NCI-H1105 (cell line): ENCODE measurements at regions not wholly inside any gene's neighbourhood (a gene's known extent, or its start where the extent isn't known, plus 50 kb on each side); places are given as distances from the start of the nearest gene placed in this dataset.

ENCODE experiments used
- DNase-seq: peaks from one replicate; lab custom pipeline; 2025; lab: John Stamatoyannopoulos, UW

DNA sequence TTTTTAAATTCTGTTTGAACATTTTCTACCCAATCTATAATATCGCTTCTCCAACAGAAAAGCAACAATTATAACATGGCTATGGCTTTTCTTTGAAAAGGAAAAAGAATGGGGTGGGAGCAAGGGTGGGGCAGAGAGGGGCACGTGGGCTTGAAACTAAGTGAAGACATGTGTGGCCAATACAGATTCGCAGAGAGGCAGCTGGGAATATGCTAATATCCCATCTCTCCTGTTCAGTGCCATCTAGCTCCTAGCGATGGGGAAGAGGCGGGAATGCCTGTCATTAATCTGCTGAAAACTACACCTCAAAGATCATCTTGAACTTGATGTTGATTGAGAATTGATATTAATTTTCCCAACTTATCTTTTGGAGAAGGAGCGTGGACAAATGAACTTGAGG, 65.5 kb upstream of the ITGA6 start:
- no peak for DNase-seq

DNA sequence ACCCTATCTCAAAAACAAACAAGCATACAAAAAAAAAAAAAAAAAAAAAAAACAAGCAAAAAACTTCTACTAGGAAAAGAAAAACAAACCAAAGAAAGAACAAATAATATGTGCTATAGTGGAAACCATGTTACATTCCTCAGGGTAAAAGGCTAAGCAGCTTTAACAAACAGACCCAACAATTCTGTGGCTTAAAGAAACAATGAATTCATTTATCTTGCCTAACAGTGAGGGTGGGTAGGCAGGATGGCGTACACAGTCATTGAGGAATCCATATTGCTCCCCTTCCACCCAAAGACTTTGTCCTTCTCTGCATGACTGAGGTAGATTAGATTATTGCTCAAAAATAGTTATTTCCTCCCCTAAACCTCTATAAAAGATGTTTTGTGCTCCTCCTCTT, 63.1 kb upstream of the ITGA6 start:
- no peak for DNase-seq

DNA sequence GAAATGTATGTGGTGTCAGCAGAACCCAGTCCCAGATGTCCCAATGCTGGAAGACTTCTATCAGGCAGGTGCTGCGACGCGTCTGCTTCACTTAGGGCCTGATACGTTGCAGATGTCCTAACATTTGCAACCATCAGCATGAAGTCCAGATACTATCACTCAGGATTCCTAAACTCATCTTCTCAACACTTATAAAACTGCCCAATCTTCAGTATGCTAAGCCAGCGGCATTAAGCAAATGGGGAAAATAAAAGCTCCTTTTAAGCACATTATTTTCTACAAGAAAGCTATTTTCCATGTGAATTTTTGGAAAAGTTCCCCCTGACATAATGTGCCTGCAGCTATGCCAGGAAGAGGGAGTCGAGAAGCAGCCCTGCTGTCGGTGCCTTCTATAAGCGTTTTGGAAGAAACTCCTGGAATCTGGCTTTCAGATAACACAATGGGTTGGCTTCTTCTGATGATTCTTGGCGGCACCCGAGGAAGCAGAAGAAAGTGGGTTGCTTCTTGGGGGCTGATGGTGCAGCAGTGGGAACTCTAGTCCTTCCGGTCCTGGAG, 60.7 kb upstream of the ITGA6 start:
- DNase-seq, result no peak

DNA sequence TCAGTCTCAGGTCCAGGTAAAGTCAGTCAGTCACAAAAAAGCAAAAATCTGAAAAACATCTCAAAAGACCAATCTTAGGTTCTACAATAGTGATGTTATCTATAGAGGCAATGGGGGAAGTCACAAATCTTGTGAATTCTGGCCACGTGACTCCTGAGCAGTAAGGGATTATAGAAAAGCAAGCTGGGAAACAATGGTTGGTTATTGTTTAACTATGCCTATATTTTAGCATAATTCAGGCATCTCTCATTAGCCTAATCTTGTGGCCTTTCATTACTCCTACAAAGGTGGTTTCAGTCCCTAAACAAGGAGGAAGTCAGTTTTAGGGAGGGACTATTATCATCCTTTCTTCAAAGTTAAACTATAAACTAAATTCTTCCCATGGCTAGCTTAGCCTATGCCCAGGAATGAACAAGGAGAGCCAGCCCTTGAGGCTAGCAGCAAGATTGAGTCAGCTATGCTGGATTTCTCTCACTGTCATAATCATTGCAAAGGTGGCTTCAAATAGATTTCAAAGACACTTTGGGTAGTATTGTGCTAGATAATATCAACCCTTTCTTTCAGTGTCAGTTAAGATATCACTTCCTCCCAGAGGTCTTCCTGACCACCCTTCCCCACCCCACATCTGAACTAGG, 56.4 kb upstream of the ITGA6 start:
- DNase-seq, result no peak

DNA sequence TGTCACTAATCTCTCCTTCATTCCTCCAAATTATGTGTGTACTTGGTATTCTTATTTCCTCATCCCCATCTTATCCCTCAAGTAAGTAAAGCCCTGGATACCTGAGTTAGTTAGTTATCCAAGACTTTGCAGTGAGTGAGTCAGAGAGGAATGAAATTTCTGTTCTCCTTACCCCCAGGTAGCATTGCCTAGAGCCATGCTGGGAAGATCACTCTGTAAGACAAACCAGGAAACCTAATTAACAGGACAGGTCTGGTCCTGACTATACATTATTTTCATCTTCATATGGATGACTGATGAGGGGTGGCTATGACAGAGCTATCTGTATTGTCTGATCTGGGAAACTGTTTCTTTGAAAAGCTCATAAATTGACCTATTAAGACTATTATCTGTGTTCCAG, 55.0 kb upstream of the ITGA6 start:
- peak; percentile 25 for DNase-seq

DNA sequence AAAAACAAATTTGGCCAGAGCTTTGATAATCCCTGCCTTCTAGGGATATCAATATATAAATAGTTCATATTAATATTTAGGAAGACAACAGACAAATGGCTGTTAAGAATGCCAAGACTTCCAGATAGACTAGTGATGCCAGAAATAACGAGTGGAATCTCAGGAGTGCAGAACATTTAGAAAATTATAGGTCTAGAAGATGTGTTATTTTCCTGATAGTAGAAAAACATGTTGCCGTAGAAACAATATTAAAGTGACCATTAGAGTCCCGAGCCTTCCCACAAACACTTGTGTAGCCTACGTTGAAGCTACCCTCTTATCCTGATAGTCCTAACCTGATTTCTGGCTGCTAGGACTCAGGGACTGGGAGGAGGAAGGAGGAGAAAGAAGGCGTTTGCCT, 54.3 kb upstream of the ITGA6 start:
- no peak for DNase-seq

DNA sequence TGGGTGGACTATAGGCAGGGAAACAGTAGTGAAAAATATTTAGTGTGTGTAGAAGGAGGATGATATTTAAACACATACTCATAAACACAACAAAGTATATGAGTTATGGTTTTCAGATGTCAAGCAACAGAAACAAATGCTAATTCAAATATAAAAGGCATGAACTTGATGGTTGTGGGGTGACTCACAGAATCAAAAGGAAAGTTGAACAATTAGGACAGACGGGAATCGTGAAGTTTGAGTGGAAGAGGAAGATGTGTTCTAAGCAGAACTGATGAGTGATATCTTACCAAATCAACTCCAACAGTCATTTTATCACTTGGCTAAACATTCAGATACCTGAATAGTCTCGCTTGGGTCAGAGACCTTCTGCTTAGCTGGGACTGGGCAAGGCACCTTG, 53.6 kb upstream of the ITGA6 start:
- DNase-seq, result no peak

DNA sequence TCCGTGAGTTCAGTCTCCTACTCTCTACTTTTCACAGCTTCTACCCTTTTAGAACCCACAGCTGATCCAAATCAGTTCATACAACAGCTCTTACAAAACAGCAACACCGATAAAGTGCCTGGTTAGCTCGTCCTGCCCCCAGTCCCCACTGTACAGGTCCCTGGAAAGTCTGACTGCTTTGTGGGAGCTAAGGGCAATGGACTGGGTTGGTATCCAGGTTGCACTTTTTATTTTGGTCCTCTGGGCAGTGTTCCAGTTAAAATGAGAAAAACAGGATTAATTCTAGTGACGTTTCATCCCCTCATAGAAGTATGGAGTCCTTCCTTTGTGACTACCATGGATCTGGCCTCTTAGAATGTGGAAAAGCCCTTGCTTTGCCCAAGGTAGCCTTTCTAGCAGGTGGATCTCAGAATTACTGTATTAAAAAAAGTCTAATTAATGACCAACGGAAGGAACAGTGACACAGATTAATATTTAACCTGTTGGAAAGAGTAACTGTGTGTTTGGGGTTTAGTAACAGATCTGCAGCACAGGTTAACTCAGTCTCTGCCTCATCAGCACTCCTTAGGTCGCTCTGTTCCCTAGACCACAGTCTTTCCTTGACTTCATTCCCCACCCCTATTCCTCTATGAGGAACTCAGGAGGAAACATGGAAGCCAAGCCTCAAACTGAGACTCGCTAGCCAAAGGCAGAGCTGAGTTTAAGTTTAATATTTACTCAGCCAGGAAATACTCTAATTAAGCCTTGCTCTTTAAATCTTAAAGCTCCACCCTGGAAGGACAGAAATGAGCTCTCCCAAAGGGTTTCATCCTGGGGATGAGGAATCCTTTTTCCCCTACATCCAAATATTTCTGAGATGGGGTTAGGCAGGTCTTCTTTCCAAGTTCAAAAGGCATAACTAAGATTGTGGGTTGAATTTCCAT, 52.8 kb upstream of the ITGA6 start:
- DNase-seq, result no peak

DNA sequence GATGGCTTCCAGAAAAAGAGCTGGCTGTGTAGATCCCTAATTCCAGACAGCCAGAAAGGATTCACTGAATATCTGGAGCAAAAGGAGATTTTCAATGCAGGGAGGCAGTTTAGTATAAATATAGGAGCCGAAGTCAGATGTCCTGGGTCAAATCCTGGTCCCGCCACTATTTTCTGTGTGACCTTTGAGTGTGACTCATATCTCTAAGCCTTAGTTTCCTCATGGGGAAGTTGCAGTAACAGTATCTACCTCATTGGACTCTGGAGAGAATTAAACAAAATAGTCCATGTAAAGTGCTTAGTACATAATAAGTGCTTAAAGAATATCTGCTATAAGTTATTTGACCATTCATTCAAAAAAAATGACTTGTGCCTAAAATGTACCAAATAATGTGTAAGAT, 52.1 kb upstream of the ITGA6 start:
- no peak for DNase-seq

DNA sequence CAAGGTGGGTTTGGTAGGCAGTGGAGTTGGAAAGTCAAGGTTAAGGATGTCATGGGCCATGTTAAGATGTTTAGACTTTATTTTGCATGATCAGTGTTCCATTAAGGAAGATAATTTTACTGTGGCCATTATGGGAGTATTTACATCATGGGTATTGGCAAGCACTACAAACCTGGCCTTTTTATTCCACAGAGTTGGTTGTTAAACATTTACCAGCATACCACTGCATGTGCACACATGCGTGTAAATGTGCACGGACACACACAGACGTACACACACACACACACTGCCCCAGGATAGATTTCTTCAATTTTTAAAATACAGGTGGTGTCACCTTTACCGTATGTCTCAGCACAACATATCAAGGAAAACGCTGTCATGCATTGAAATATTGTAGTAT, 51.4 kb upstream of the ITGA6 start:
- no peak for DNase-seq

DNA sequence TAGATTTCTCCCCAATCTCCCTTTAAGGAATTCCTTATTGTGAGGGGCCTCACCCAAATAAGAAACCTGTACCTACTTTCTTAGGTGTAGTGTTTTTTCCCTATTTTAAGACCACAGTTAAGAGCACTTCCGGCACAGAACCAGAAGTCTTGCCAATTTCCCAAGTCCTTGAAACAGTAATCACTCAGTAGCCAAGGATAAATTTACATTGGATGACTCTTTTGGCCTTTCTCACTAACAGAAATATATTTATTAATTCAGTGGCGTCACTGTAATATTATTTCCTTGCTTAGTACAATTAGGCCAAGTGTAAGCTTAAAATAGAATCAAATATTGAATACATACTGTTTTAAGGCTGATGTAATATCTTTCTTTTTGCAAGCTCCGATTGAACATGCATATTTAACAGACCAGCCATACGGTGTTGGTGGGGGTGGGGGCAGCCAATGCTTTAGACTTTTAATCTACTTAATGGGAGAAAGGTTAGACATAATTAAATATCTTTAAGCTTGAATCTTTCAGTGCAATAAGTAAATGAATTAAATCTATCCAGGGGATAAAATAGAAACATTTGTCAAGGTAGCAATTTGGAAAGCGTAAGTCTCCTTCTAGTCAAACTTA, 50.8 kb upstream of the ITGA6 start:
- no peak for DNase-seq

DNA sequence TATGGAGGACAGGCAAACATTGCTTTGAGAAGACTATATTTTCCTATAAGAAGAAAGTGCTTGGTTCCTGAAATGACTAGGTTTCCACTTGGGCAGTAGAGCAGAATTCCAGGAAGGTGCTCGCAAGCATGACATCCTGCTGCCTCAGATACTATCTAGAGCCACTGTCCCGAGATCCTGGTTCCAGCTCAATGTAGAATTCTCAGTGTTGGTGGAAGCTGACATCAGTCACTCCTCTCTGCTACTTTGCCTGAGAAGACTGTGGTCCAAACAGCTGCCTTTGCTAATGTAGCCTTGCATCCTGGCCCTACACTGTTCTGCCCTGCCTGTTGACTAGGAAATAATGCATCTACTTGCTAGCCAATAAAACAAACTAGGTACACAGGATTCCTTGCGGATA, 50.0 kb upstream of the ITGA6 start:
- DNase-seq, result no peak
